Activated CD4-positive, alpha-beta T cell treated with anti-CD3 and anti-CD28 coated beads, Interleukin-2, amount 50 U/mL, for 48 hours (primary cell): ENCODE measurements at regions not wholly inside any gene's neighbourhood (a gene's known extent, or its start where the extent isn't known, plus 50 kb on each side); places are given as distances from the start of the nearest gene placed in this dataset.
"Not testable (repeated sequence)": the region's sequence is repeated elsewhere in the genome, so short reads cannot be mapped to it uniquely, and the experiment has no call there.

Experiments
- DNase-seq, 2 experiments: peaks; one replicate each; pipeline ENCODE4 v3.0.0-alpha.2; 2020

DNA sequence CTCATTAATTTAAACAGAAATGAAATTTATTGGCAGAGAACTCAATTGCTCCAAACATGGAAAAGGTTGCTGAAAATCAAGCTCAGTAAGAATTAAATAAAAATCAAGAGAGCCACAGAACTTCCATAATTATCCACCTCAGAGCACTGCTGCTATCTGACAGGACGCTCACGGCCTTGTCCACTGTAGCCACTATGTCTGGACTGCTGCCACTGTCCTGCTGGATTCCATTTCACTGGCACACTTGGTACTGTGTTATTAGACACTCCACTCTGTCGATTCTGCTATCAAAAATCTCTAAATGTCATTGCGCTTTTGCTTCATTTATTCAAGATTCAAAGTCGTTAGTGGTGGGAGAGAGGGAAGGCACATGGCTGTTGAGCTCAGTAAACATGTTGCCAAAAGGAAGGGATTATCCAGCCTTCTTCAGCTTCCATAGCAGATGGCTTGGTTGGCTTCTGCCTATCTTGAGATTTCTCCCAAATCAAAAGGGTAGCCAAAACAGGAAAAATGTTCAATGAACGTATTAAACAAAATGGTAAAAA is 815.0 kb downstream of the CDH18 start:
- no peak for DNase-seq

DNA sequence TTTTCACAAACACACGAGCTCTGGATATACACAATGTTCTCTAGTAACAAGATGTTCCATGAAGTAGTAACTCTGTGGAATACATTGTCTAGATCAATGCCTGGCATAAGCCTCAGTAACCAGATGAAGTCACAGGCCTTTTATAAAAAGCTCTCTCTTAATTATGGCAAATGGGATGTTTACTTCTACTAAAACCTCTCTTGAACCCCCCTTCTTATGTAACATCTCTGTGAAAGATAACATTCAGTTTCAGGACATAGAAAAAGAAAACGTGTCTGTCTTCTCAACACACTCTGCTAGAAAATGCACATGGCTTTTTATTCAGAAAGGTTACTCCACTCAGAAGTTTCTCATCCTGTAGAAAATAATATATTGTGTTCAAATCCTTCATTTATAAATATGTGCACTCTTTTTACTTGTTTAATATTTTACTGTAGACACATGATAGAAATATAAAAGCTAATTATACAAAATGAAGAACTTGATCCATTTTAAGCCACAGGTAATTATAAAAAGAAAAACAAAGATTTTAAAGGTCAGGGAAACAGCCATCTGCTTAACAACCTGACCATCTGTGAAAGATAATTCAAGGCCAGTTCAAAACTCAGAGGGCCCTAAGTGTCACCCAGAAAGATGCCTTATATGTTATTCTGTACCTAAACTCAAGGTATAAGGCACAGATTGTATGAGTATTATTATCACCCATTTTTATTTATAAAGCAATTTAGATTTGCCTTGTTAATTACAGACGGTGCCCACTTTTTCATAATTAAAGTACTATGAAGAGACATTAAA is 812.0 kb downstream of the CDH18 start:
- DNase-seq = no peak

DNA sequence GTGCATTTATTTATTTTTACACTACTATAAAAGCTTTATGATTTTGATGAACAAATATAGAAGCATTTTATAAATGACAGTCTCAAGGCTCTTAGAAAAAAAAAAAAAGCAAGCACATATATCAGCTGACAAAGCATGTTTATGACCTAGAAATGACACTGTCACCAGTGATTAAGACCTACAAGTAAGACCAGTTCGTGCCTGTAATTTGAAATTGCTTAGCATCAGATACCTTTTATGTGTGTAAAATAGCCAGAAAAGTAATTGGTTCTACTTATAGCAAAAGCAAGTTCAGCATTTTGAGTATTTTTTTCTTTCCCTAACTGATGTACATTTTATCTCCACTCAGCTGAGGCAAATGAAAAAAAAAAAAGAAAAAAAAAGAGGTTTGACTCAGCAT is 808.4 kb downstream of the CDH18 start:
- no peak for DNase-seq

DNA sequence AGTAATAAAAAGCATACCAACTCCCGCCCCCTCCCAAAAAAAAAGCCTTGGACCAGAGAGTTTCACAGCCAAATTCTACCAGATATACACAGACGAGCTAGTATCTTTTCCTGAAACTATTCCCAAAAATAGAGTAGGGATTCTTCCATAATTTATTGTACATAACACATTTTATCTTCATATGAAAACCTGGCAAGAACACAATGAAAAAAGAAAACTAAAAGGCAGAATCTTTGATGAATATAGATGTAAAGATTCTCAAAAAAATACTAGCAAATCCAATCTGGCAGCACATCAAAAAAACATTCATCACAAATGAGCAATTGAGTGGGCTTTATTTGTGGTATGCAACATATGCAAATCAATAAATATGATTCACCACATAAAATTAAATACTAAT is 798.8 kb downstream of the CDH18 start:
- DNase-seq = no peak

DNA sequence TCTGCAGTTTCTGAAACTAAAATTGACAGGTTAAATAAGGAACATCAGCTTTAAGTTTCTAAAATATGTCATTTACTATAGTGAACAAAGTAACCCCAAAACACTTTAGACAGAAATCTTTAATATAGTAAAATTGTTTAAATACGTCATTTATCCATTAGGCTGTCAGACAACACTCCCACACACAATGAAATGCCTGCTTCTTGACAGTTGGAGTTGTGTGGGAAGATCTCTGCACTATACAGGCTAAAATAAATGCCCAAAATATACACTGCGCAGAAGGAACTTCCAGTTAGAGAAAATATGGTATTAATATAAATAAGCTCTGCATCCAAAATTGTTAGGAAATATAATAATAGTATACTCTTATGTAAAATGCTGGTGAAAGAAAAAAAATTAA is 794.4 kb downstream of the CDH18 start:
- no peak for DNase-seq

DNA sequence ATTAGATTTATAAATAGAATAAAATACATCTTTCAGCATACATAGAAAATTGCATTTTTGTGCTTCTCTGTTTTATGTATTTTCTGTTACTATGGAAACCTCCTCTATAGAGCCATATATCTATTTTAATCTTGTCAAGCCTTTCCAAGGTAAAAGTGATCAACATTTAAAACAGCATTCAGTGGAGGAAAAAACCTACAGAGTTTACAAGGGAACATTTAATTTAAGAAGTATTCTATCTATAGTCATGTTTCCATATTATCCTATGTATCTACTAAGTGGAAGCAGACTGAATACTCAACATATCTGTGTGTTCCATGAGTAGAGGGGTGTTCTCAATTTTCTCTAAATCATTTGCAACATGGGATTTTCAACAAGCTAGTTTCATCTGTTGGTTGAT is 791.4 kb downstream of the CDH18 start:
- no peak for DNase-seq

DNA sequence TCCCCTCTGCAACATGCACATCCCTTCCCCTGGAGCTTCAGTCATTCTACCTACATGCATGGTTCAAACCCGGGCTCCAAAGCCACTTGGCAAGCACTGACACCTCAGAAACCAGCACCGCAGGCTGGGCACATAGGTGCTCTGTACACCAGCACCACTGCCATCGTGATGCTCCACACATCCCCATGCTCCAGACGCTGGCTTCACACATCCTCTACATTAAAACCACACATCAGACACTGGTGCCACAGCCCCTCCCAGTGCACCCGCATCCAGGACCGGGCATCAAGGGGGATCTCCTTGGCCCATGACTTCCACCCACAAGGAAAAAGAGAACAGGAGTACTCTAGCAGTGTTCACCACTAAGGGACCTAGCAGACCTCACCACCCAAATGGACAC is 787.7 kb downstream of the CDH18 start:
- no peak for DNase-seq

DNA sequence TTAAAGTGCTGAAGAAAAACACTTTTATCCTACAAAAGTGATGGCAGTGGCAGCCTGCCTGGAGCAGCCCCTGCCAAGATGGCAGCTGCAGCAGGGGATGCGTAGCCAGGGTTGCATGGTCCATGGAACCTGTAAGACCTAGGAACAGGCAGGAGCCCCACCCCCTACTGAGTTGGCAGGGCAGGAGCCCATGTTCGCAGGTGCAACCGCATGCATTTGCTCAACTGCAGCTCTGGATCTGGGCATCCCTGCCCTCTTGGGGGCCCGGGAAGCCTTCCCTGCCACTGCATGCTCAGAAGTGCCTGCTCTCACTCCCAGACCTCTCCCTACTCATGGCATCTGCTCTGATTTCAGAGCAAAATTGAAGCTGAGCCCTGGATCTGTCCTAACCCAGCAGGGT is 779.6 kb downstream of the CDH18 start:
- no peak for DNase-seq

DNA sequence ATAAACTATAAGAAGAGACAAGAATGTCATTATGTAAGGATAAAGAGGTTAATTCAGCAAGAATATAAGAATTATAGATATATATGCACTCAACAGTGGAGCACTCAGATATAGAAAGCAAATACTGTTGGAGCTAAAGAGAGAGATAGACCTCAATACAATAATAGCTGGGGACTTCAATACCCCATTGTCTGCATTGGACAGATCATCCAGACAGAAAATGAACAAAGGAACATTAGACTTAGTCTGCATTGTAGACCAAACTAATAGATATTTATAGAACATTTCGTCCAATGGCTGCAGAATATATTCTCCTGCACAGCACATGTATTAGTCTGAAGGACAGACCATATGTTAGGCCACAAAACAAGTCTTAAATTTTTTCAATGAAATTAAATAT is 777.1 kb downstream of the CDH18 start:
- DNase-seq = no peak

DNA sequence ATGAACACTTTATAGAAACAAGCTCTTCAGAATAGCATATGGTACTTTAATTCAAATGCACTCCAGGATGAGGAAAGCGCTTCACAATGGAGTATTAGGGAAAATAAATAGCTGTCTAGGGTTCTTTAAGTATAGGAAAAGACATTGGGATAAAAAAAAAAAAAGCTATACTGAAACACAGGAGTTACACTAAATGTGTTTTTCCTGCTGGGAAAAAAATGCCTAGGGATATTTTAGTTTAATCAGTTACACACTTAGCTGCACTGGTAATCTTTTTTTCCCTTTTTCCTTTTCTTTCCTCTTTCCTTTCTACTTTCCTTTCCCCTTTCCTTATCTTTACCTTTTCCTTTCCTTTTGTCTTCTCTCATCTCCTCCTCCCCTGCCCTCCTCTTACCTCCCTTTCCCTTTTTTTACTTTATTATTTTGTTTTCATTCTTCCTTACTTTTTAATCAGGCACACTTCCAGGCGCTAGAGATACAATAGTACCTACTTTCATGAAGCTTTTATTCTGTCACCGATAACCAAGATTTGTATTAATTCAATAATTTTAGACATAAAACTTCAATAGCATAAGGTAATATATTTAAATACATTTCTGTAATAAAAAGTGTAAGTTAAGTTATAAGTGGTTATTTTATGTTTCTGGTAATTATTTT is 758.7 kb downstream of the CDH18 start:
- no peak for DNase-seq

DNA sequence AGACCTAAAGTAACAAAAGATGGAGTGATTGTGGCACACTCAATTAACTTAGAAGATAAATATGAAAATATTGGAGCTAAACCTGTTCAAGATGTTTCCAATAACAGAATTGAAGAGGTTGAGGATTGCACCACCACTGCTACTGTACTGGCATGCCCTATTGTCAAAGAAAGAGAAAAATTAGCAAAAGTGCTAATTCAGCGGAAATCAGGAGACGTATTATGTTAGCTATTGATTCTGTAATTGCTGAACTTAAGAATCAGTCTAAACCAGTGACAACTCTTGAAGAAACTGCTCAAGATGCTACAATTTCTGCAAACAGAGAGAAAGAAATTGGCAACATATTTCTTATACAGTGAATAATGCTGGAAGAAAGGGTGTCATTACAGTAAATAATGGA is 754.4 kb downstream of the CDH18 start:
- DNase-seq = no peak

DNA sequence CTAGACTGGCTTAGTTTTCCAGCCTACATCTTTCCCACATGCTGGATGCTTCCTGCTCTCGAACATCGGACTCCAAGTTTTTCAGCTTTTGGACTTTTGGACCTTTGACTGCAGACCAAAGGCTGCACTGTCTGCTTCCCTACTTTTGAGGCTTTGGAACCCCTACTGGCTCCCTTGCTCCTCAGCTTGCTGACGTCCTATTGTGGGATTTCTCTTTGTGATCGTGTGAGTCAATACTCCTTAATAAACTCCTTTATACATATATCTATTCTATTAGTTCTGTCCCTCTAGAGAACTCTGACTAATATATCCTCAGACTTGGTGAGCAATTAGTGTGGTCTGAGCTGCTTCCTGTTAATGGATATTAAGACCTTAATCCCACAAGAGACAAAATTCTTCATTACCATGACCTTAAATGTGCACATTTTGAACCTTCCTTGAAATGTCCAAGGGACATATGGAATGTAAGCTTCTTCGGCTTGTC is 752.9 kb downstream of the CDH18 start:
- no peak for DNase-seq

DNA sequence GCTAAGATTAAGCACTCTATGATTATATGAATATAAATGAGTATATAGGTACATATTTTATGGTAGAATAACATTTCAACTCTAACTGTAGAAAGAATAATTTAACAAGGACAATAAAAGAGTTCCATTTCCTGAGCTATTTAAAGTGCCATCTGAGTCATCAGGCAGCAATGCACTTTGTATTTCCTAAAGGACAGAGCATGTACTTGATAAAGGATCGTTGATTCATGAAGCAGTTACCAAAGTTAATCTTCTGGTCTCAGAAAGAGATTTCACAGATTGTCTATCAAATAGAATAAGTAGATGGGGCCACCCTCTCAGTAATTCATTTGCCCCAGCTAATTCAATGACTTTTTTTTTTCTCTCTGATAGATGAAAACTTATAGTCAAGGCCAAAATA is 747.8 kb downstream of the CDH18 start:
- no peak for DNase-seq

DNA sequence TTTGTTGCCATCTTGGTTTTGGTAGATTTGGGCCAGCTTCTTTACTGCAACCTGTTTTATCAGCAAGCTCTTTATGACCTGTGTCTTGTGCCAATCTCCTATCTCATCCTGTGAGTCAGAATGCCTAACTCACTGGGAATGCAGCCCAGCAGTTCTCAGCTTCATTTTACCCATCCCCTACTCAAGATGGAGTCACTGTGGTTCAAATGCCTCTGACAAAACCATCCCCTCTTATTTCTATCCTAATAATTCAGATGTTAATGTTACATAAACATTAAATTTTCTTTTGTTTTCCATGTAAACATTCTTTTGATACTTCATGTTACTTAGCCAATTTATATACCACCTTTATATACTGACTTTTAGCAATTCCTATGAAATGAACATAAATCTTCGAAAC is 746.3 kb downstream of the CDH18 start:
- no peak for DNase-seq

DNA sequence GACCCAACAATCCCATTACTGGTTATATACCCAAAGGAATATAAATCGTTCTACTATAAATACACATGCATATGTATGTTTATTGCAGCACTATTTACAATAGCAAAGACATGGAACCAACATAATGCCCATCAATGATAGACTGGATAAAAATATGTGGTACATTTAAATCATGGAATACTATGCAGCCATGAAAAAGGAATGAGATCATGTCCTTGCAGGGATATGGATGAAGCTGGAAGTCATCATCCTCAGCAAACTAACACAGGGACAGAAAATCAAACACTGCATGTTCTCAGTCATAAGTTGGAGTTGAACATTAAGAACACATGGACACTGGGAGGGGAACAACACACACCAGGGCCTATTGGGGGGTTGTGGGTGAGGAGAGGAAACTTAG is 741.8 kb downstream of the CDH18 start:
- not testable (repeated sequence) for DNase-seq

DNA sequence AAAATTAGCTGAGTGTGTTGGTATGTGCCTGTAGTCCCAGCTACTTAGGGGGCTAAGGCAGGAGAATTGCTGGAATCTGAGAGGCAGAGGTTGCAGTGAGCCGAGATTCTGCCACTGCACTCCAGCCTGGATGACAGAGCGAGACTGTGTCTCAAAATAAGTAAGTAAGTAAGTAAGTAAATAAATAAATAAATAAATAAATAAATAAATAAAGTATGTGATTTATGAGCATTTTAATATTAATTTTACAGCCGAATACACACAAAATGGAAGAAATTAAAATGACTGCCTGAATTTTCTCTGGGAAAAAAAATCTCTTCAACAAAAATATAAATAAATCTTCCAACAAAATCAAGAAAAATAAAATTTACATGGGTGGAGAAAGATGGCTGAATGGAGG is 740.7 kb downstream of the CDH18 start:
- DNase-seq = no peak

DNA sequence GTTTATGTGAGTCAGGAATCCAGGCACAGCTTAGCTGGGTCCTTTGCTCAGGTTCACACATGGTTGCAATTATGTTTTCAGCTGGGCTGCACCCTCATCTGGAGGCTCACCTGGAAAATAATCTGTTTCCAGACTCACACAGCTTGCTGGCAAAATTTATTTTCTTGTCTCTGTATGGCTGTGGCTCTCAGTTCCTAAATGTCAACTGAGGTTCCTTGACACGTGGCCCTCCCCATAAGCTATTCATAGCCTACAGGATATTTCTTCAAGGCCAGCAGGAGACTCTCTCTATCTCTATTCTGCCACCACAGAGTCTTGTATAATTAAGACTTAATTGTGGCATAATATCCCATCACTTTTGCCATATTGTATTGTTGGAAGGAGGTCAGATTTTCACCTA is 732.0 kb downstream of the CDH18 start:
- DNase-seq = no peak

DNA sequence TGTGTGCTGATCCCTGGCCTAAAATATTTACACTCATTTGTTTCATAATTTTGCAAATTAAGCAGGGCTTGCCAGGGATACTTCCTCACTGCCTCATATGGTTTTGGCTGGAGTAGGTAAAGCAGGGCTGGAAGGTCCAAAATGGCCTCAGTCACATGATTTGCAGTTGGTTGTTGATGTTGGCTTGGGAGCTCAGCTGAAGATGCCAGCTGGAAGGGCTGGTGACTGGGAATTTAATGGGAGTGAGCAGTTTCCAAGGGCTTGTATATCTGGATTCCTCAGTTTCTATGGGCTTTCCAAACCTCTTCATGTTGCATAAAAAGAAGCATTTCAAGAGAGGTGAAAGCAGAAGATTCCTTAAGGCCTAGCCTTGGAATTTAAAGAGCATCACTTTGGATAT is 729.3 kb downstream of the CDH18 start:
- no peak for DNase-seq

DNA sequence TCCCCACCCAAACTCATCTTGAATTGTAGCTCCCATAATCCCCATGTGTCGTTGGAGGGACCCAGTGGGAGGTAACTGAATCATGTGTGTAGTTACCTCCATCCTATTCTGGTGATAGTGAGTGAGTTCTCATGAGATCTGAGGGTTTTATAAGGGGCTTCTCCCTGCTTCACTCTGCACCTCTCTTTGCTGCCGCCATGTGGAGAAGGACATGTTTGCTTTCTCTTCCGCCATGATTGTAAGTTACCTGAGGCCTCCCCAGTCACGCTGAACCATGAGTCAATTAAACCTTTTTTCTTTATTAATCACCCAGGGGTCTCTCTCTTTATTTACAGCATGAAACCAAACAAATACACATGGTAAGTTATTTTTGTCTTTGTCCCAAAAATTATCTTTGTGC is 726.1 kb downstream of the CDH18 start:
- no peak for DNase-seq

DNA sequence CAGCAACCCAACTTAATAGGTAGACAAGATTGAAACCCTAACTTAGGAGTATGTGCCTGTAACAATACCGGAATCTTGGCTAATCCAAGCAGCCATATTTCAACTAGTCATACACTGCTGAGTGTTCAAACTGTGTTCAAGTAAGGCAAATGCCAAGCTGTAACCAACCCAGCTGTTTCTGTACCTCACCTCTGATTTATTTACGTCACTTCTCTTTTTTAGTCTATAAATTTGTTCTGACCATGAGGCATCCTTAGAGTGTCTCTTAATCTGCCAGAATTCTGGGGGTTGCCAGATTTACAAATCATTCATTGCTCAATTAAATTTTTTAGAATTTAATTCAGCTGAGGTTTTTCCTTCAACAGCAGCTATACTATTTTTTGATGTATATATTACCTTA is 723.2 kb downstream of the CDH18 start:
- no peak for DNase-seq

DNA sequence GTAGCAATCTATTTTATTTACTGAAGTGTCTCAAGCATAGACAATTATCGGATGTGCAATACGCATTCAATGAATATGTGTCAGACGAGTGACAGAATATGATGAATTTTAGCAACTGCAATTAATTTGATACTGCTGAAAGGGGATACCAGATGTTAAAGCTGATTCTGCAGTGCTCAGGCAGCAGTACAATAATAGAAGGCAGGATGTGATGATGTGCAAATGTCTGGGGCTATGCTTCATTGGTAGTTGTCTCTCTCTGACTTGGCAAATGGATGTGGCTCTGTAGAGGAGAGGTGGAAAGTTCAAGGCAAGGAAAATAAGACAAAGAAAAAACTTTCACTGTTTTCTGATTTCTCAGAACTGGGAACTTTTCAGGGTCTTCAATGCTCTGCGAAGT is 721.2 kb downstream of the CDH18 start:
- no peak for DNase-seq

DNA sequence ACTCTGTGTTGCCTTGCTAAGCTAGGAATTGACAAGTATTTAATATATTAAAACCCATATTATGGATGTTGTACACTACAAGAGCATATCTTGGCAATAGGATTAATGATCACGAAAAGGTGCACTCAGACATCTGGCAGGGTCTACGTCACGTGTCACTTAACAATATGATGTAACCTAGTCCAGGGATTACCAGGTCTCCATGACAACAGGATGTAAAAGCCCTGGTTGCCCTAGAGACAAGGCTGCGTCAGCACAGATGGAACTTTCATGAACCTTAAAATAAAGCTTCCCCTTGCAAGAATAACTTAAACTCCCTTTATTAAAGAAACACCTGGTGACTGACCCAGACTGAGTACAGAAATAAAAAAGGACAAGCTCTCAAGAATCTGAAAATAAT is 717.8 kb downstream of the CDH18 start:
- DNase-seq = no peak

DNA sequence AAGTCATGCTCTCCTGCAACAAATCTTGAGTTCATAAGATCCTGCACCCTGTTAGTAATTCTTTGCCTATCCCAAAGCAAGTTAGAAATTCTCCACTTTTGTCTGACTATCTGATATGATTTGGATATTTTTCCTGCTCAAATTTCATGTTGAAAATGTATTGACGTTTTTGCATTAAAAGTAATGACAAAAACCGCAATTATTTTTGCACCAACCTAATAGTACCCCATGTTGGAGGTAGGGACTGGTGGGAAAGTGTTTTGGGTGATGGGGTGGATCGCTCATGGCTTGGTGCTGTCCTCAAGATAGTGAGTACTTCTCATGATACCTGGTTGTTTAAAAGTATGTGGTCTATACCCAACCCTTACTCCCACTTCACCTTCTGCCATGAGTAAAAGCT is 713.4 kb downstream of the CDH18 start:
- no peak for DNase-seq

DNA sequence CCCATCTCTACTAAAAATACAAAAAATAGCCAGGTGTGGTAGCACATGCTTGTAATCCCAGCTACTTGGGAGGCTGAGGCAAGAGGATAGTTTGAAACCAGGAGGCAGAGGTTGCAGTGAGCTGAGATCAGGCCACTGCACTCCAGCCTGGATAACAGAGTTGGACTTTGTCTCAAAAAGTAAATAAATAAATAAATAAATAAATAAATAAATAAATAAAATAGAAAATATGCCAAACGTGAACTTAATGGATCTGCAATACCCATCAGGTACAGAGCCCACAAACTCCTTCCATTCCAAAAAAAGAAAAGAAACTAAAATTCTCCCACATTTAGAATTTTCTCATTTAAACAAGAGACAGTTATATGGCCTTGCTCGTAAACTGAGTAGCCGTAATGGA is 702.7 kb downstream of the CDH18 start:
- DNase-seq = no peak
